ENCODE measurements at regions not wholly inside any gene's neighbourhood (a gene's known extent, or its start where the extent isn't known, plus 50 kb on each side); places are given as distances from the start of the nearest gene placed in this dataset.

- WGBS (ENCODE audit: insufficient coverage) = 100% methylated on average over 7 of the region's 13 CpGs
- POLR2A ChIA-PET = no interaction called here
- Histone ChIP-seq H3K27ac (ENCODE audit: insufficient read depth in 1 of 2, low read depth in 1 of 2, low read length in 2 of 2, poor library complexity in 1 of 2, severe bottlenecking in 2 of 2) (no peak overlapping the region), H3K36me3 (ENCODE audit: control insufficient read depth in 4 of 4, insufficient read depth in 4 of 4, low read length in 3 of 4) (no peaks in the 10 kb centered on the region), H3K27me3 (replicated peaks in 2 of 5; ENCODE audit: control insufficient read depth in 4 of 5, insufficient read depth in 5 of 5, low read length in 4 of 5) (no peaks in the 10 kb centered on the region), H3K9me3 (ENCODE audit: control extremely low read depth in 1 of 5, control insufficient read depth in 4 of 5, insufficient read depth in 2 of 5, low read depth in 1 of 5, low read length in 4 of 5) (peaks cover 0 to 31% (median 10%) of the 10 kb centered on the region in 5 experiments), H3K4me1 (ENCODE audit: control extremely low read depth in 1 of 4, control insufficient read depth in 4 of 4, insufficient read depth in 4 of 4, low read length in 3 of 4) (no peaks in the 10 kb centered on the region), H3K4me3 (ENCODE audit: control insufficient read depth in 1 of 7, extremely low read depth in 1 of 7, insufficient read depth in 4 of 7, low read depth in 2 of 7, low read length in 6 of 7) (no peak overlapping the region)
- CTCF ChIA-PET = no interaction called here
- DNase-seq = no peak
These were observed 115.4 kb upstream of the USP29 start for GRCh38 chr19:57004418-57004817.

GRCh38 chr19:57008432-57008831 is 111.4 kb upstream of the USP29 start:
- no peak for DNase-seq
- Histone ChIP-seq H3K4me1 (ENCODE audit: control extremely low read depth in 1 of 4, control insufficient read depth in 4 of 4, insufficient read depth in 4 of 4, low read length in 3 of 4) (no peaks in the 10 kb centered on the region), H3K27ac (ENCODE audit: insufficient read depth in 1 of 2, low read depth in 1 of 2, low read length in 2 of 2, poor library complexity in 1 of 2, severe bottlenecking in 2 of 2) (no peak overlapping the region), H3K9me3 (ENCODE audit: control extremely low read depth in 1 of 5, control insufficient read depth in 4 of 5, insufficient read depth in 2 of 5, low read depth in 1 of 5, low read length in 4 of 5) (peaks cover 0 to 23% (median 7%) of the 10 kb centered on the region in 5 experiments), H3K36me3 (ENCODE audit: control insufficient read depth in 4 of 4, insufficient read depth in 4 of 4, low read length in 3 of 4) (no peaks in the 10 kb centered on the region), H3K27me3 (replicated peaks in 2 of 5; ENCODE audit: control insufficient read depth in 4 of 5, insufficient read depth in 5 of 5, low read length in 4 of 5) (no peaks in the 10 kb centered on the region), H3K4me3 (ENCODE audit: control insufficient read depth in 1 of 7, extremely low read depth in 1 of 7, insufficient read depth in 4 of 7, low read depth in 2 of 7, low read length in 6 of 7) (no peak overlapping the region)
- POLR2A ChIA-PET = no interaction called here
- CTCF ChIA-PET = no interaction called here
- 85% methylated on average over 5 of the region's 6 CpGs for WGBS (ENCODE audit: insufficient coverage)

- WGBS (ENCODE audit: insufficient coverage) = 71% methylated on average over 16 of the region's 16 CpGs
- no peak overlapping the region for H3K27ac ChIP-seq (ENCODE audit: insufficient read depth in 1 of 2, low read depth in 1 of 2, low read length in 2 of 2, poor library complexity in 1 of 2, severe bottlenecking in 2 of 2)
- H3K36me3 ChIP-seq (ENCODE audit: control insufficient read depth in 4 of 4, insufficient read depth in 4 of 4, low read length in 3 of 4) = no peaks in the 10 kb centered on the region
- H3K4me3 ChIP-seq (ENCODE audit: control insufficient read depth in 1 of 7, extremely low read depth in 1 of 7, insufficient read depth in 4 of 7, low read depth in 2 of 7, low read length in 6 of 7) = no peak overlapping the region
- H3K27me3 ChIP-seq (replicated peaks in 2 of 5; ENCODE audit: control insufficient read depth in 4 of 5, insufficient read depth in 5 of 5, low read length in 4 of 5) = no peaks in the 10 kb centered on the region
- ChIA-PET CTCF (no interaction called here), POLR2A (interaction anchor here (0.6 kb wide), 1 partner anchor 94 kb away, joined by 4 read pairs; no protein-coding TSS in a partner anchor)
- no peaks in the 10 kb centered on the region for H3K4me1 ChIP-seq (ENCODE audit: control extremely low read depth in 1 of 4, control insufficient read depth in 4 of 4, insufficient read depth in 4 of 4, low read length in 3 of 4)
- no peak for DNase-seq
- H3K9me3 ChIP-seq (ENCODE audit: control extremely low read depth in 1 of 5, control insufficient read depth in 4 of 5, insufficient read depth in 2 of 5, low read depth in 1 of 5, low read length in 4 of 5) = peaks cover 0 to 17% (median 4%) of the 10 kb centered on the region in 5 experiments
These were observed 109.2 kb upstream of the USP29 start for GRCh38 chr19:57010541-57010940.

- CTCF ChIA-PET = no interaction called here
- H3K27ac ChIP-seq (ENCODE audit: insufficient read depth in 1 of 2, low read depth in 1 of 2, low read length in 2 of 2, poor library complexity in 1 of 2, severe bottlenecking in 2 of 2) = no peak overlapping the region
- H3K4me3 ChIP-seq (ENCODE audit: control insufficient read depth in 1 of 7, extremely low read depth in 1 of 7, insufficient read depth in 4 of 7, low read depth in 2 of 7, low read length in 6 of 7) = no peak overlapping the region
- no peaks in the 10 kb centered on the region for H3K4me1 ChIP-seq (ENCODE audit: control extremely low read depth in 1 of 4, control insufficient read depth in 4 of 4, insufficient read depth in 4 of 4, low read length in 3 of 4)
- POLR2A ChIA-PET = no interaction called here
- DNase-seq = no peak
- 90% methylated on average over 27 of the region's 27 CpGs for WGBS (ENCODE audit: insufficient coverage)
- H3K27me3 ChIP-seq (replicated peaks in 2 of 5; ENCODE audit: control insufficient read depth in 4 of 5, insufficient read depth in 5 of 5, low read length in 4 of 5) = no peaks in the 10 kb centered on the region
- peaks cover 0 to 18% (median 10%) of the 10 kb centered on the region in 5 experiments for H3K9me3 ChIP-seq (ENCODE audit: control extremely low read depth in 1 of 5, control insufficient read depth in 4 of 5, insufficient read depth in 2 of 5, low read depth in 1 of 5, low read length in 4 of 5)
- no peaks in the 10 kb centered on the region for H3K36me3 ChIP-seq (ENCODE audit: control insufficient read depth in 4 of 4, insufficient read depth in 4 of 4, low read length in 3 of 4)
These were observed 103.7 kb upstream of the USP29 start for GRCh38 chr19:57016076-57016475.

DNA sequence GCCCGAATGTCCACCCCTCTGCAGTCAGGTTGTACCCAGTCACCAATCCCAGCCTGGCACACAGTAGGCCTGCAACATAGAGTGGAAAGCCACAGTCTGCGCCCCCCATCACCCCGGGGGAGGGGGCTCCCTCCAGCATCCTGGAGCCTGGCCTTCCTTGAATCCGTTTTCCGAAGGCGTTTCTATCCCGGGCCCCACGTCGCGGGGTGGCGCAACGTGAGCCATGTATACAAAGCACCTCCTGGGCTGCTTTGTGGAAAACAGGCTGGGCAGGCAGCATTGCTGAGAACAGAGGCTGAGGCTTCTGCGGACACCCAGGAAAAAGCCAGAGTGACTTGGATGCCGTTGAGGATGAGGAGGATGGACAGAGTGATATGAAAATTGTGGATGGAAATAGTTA is 103.3 kb upstream of the USP29 start:
- POLR2A ChIA-PET = no interaction called here
- H3K27ac ChIP-seq (ENCODE audit: insufficient read depth in 1 of 2, low read depth in 1 of 2, low read length in 2 of 2, poor library complexity in 1 of 2, severe bottlenecking in 2 of 2) = no peak overlapping the region
- no peaks in the 10 kb centered on the region for H3K36me3 ChIP-seq (ENCODE audit: control insufficient read depth in 4 of 4, insufficient read depth in 4 of 4, low read length in 3 of 4)
- no peak for DNase-seq
- no peaks in the 10 kb centered on the region for H3K4me1 ChIP-seq (ENCODE audit: control extremely low read depth in 1 of 4, control insufficient read depth in 4 of 4, insufficient read depth in 4 of 4, low read length in 3 of 4)
- no peaks in the 10 kb centered on the region for H3K27me3 ChIP-seq (replicated peaks in 2 of 5; ENCODE audit: control insufficient read depth in 4 of 5, insufficient read depth in 5 of 5, low read length in 4 of 5)
- CTCF ChIA-PET = no interaction called here
- H3K9me3 ChIP-seq (ENCODE audit: control extremely low read depth in 1 of 5, control insufficient read depth in 4 of 5, insufficient read depth in 2 of 5, low read depth in 1 of 5, low read length in 4 of 5) = peaks cover 0 to 18% (median 10%) of the 10 kb centered on the region in 5 experiments
- no peak overlapping the region for H3K4me3 ChIP-seq (ENCODE audit: control insufficient read depth in 1 of 7, extremely low read depth in 1 of 7, insufficient read depth in 4 of 7, low read depth in 2 of 7, low read length in 6 of 7)
- 69% methylated on average over 14 of the region's 14 CpGs for WGBS (ENCODE audit: insufficient coverage)

DNA sequence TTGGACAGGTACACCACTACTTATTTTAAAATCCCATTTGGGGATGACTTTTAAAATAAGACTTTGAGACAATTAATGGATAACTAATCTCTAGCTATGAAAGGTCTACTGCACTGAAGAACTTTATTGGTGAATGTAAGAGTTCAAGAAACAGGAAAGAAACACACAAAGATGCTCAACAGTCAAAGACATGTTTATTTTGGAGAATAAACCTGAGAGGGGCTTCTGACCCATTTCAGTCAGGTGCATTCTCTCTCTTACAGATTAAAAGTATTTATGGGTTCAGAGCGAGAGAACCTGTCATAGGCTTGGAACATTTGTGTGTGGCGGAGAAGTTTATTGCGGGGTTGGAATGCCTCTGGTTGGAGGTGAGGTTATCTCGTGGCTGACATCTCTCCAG is 94.3 kb upstream of the USP29 start:
- H3K27ac ChIP-seq (ENCODE audit: insufficient read depth in 1 of 2, low read depth in 1 of 2, low read length in 2 of 2, poor library complexity in 1 of 2, severe bottlenecking in 2 of 2) = no peak overlapping the region
- no peak overlapping the region for H3K4me3 ChIP-seq (ENCODE audit: control insufficient read depth in 1 of 7, extremely low read depth in 1 of 7, insufficient read depth in 4 of 7, low read depth in 2 of 7, low read length in 6 of 7)
- H3K36me3 ChIP-seq (ENCODE audit: control insufficient read depth in 4 of 4, insufficient read depth in 4 of 4, low read length in 3 of 4) = no peaks in the 10 kb centered on the region
- POLR2A ChIA-PET = no interaction called here
- CTCF ChIA-PET = no interaction called here
- DNase-seq = no peak
- WGBS (ENCODE audit: insufficient coverage) = no CpG with 5 or more reads among the region's 4 CpGs
- H3K4me1 ChIP-seq (ENCODE audit: control extremely low read depth in 1 of 4, control insufficient read depth in 4 of 4, insufficient read depth in 4 of 4, low read length in 3 of 4) = no peaks in the 10 kb centered on the region
- peaks cover 0 to 15% (median 6%) of the 10 kb centered on the region in 5 experiments for H3K9me3 ChIP-seq (ENCODE audit: control extremely low read depth in 1 of 5, control insufficient read depth in 4 of 5, insufficient read depth in 2 of 5, low read depth in 1 of 5, low read length in 4 of 5)
- no peaks in the 10 kb centered on the region for H3K27me3 ChIP-seq (replicated peaks in 2 of 5; ENCODE audit: control insufficient read depth in 4 of 5, insufficient read depth in 5 of 5, low read length in 4 of 5)

DNA sequence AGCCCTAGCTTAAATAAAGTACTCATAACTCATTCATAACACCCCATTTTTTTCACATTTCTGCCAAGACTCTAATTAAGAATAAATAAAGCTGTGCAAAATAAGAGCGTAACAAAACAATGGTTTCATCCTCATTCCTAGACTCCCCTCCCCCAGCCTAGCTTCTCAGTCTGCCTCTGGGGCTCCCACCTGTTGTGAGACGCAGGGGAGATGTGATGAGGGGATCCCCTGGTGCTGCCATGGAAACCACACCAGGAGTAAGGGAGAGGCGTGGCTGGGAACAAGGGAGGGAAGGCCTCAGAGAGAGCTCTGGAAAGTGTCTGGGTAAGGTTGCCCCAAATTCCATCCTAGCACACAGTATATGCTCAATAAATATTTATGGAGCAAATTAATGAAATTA is 93.3 kb upstream of the USP29 start:
- H3K36me3 ChIP-seq (ENCODE audit: control insufficient read depth in 4 of 4, insufficient read depth in 4 of 4, low read length in 3 of 4) = no peaks in the 10 kb centered on the region
- H3K4me1 ChIP-seq (ENCODE audit: control extremely low read depth in 1 of 4, control insufficient read depth in 4 of 4, insufficient read depth in 4 of 4, low read length in 3 of 4) = no peaks in the 10 kb centered on the region
- no peak overlapping the region for H3K27ac ChIP-seq (ENCODE audit: insufficient read depth in 1 of 2, low read depth in 1 of 2, low read length in 2 of 2, poor library complexity in 1 of 2, severe bottlenecking in 2 of 2)
- ChIA-PET POLR2A (interaction anchor here (0.6 kb wide), 1 partner anchor 131 kb away, joined by 3 read pairs; no protein-coding TSS in a partner anchor), CTCF (no interaction called here)
- DNase-seq = no peak
- H3K9me3 ChIP-seq (ENCODE audit: control extremely low read depth in 1 of 5, control insufficient read depth in 4 of 5, insufficient read depth in 2 of 5, low read depth in 1 of 5, low read length in 4 of 5) = peaks cover 0 to 18% (median 6%) of the 10 kb centered on the region in 5 experiments
- no peaks in the 10 kb centered on the region for H3K27me3 ChIP-seq (replicated peaks in 2 of 5; ENCODE audit: control insufficient read depth in 4 of 5, insufficient read depth in 5 of 5, low read length in 4 of 5)
- no peak overlapping the region for H3K4me3 ChIP-seq (ENCODE audit: control insufficient read depth in 1 of 7, extremely low read depth in 1 of 7, insufficient read depth in 4 of 7, low read depth in 2 of 7, low read length in 6 of 7)
- no CpG with 5 or more reads among the region's 3 CpGs for WGBS (ENCODE audit: insufficient coverage)

Data from common myeloid progenitor, CD34-positive (primary cell).